H1 (cell line): ENCODE measurements at regions not wholly inside any gene's neighbourhood (a gene's known extent, or its start where the extent isn't known, plus 50 kb on each side); places are given as distances from the start of the nearest gene placed in this dataset.

Experiments used
- HDAC6 ChIP-seq: IDR thresholded peaks from one replicate; pipeline ENCODE4 v1.7.1; 2012; ENCODE audit warnings: low read depth, mild to moderate bottlenecking, inconsistent platforms, low read length, moderate library complexity
- KDM4A ChIP-seq: IDR thresholded peaks from one replicate; pipeline ENCODE4 v1.7.1; 2012; ENCODE audit warnings: low read depth, mild to moderate bottlenecking, moderate library complexity, low read length, inconsistent platforms; ENCODE audit not compliant: severe bottlenecking
- PHF8 ChIP-seq: fragments of 200-600 bp; sonication (generic); conservative IDR thresholded peaks from 2 replicates; pipeline ENCODE4 v1.7.1; 2012; ENCODE audit warnings: low read depth, mild to moderate bottlenecking, inconsistent platforms, low read length, moderate library complexity
- RAD21 ChIP-seq, 2 experiments: IDR thresholded peaks in 1 of 2; conservative IDR thresholded peaks in 1 of 2; 2 replicates each; pipeline ENCODE4 v1.6.1; 2011; ENCODE audit warnings: low read depth in 2 of 2, low read length in 2 of 2, improper control_type of control experiment in 1 of 2, inconsistent platforms in 1 of 2, mild to moderate bottlenecking in 1 of 2, moderate library complexity in 1 of 2
- RBBP5 ChIP-seq: IDR thresholded peaks from 2 replicates; pipeline ENCODE4 v1.7.1; 2012; ENCODE audit warnings: low read depth, mild to moderate bottlenecking, inconsistent platforms, low read length, moderate library complexity, borderline replicate concordance
- SIN3A ChIP-seq, 2 experiments: IDR thresholded peaks in 1 of 2; conservative IDR thresholded peaks in 1 of 2; 2 replicates each; pipeline ENCODE4 v1.6.1; 2011 to 2012; ENCODE audit warnings: low read length in 2 of 2, improper control_type of control experiment in 1 of 2, low read depth in 1 of 2, mild to moderate bottlenecking in 1 of 2
- TAF1 ChIP-seq: IDR thresholded peaks from 2 replicates; pipeline ENCODE4 v1.6.1; 2011; ENCODE audit warnings: mild to moderate bottlenecking, low read depth, low read length
- TEAD4 ChIP-seq: IDR thresholded peaks from 2 replicates; pipeline ENCODE4 v1.6.1; 2012; ENCODE audit warnings: low read depth, low read length, inconsistent platforms, mixed read lengths
- TF ChIP-seq, protein P1 (sequence below): fragments of 300-600 bp; sonication (generic); IDR thresholded peaks from 2 replicates; pipeline ENCODE4 v1.7.1; 2012; ENCODE audit warnings: low read length, moderate library complexity, mild to moderate bottlenecking, inconsistent platforms; ENCODE audit not compliant: insufficient replicate concordance
- TF ChIP-seq, protein P2 (sequence below): IDR thresholded peaks from 2 replicates; pipeline ENCODE4 v1.6.1; 2012; ENCODE audit warnings: low read length, inconsistent platforms

DNA sequence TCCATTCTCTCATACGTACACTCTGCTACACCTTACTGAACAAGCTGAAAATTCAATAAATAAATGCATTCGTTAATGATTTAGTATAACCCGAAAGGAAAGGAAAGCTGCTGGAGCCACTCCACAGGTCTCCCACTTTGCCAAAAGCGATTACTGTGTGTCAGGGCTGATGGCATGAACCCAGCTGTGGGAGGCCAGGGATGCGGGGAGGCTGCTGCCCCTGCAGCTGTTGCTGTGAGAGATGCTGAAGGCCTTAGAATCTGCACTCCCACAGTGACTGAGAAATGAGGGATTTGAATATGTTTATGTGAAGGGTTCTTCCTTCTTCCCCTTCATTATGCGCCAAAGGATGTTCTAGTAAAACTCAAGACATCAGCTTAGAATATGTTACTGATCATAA lies 58.7 kb upstream of the NBEA start (continued):
- TF ChIP-seq, protein P1, sequence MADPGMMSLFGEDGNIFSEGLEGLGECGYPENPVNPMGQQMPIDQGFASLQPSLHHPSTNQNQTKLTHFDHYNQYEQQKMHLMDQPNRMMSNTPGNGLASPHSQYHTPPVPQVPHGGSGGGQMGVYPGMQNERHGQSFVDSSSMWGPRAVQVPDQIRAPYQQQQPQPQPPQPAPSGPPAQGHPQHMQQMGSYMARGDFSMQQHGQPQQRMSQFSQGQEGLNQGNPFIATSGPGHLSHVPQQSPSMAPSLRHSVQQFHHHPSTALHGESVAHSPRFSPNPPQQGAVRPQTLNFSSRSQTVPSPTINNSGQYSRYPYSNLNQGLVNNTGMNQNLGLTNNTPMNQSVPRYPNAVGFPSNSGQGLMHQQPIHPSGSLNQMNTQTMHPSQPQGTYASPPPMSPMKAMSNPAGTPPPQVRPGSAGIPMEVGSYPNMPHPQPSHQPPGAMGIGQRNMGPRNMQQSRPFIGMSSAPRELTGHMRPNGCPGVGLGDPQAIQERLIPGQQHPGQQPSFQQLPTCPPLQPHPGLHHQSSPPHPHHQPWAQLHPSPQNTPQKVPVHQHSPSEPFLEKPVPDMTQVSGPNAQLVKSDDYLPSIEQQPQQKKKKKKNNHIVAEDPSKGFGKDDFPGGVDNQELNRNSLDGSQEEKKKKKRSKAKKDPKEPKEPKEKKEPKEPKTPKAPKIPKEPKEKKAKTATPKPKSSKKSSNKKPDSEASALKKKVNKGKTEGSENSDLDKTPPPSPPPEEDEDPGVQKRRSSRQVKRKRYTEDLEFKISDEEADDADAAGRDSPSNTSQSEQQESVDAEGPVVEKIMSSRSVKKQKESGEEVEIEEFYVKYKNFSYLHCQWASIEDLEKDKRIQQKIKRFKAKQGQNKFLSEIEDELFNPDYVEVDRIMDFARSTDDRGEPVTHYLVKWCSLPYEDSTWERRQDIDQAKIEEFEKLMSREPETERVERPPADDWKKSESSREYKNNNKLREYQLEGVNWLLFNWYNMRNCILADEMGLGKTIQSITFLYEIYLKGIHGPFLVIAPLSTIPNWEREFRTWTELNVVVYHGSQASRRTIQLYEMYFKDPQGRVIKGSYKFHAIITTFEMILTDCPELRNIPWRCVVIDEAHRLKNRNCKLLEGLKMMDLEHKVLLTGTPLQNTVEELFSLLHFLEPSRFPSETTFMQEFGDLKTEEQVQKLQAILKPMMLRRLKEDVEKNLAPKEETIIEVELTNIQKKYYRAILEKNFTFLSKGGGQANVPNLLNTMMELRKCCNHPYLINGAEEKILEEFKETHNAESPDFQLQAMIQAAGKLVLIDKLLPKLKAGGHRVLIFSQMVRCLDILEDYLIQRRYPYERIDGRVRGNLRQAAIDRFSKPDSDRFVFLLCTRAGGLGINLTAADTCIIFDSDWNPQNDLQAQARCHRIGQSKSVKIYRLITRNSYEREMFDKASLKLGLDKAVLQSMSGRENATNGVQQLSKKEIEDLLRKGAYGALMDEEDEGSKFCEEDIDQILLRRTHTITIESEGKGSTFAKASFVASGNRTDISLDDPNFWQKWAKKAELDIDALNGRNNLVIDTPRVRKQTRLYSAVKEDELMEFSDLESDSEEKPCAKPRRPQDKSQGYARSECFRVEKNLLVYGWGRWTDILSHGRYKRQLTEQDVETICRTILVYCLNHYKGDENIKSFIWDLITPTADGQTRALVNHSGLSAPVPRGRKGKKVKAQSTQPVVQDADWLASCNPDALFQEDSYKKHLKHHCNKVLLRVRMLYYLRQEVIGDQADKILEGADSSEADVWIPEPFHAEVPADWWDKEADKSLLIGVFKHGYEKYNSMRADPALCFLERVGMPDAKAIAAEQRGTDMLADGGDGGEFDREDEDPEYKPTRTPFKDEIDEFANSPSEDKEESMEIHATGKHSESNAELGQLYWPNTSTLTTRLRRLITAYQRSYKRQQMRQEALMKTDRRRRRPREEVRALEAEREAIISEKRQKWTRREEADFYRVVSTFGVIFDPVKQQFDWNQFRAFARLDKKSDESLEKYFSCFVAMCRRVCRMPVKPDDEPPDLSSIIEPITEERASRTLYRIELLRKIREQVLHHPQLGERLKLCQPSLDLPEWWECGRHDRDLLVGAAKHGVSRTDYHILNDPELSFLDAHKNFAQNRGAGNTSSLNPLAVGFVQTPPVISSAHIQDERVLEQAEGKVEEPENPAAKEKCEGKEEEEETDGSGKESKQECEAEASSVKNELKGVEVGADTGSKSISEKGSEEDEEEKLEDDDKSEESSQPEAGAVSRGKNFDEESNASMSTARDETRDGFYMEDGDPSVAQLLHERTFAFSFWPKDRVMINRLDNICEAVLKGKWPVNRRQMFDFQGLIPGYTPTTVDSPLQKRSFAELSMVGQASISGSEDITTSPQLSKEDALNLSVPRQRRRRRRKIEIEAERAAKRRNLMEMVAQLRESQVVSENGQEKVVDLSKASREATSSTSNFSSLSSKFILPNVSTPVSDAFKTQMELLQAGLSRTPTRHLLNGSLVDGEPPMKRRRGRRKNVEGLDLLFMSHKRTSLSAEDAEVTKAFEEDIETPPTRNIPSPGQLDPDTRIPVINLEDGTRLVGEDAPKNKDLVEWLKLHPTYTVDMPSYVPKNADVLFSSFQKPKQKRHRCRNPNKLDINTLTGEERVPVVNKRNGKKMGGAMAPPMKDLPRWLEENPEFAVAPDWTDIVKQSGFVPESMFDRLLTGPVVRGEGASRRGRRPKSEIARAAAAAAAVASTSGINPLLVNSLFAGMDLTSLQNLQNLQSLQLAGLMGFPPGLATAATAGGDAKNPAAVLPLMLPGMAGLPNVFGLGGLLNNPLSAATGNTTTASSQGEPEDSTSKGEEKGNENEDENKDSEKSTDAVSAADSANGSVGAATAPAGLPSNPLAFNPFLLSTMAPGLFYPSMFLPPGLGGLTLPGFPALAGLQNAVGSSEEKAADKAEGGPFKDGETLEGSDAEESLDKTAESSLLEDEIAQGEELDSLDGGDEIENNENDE: no peak
- no peak for TF ChIP-seq HDAC6
- no peak for TF ChIP-seq KDM4A
- no peak for TF ChIP-seq PHF8
- no peak for TF ChIP-seq TAF1
- TF ChIP-seq RBBP5: no peak
- no peak for TF ChIP-seq SIN3A (conservative IDR thresholded peaks at IDR 0.05 in 1 of 2, IDR thresholded peaks at IDR 0.05 in 1 of 2; ENCODE audit: low read depth in 1 of 2, low read length in 2 of 2)
- TF ChIP-seq RAD21 (IDR thresholded peaks at IDR 0.05 in 1 of 2, conservative IDR thresholded peaks at IDR 0.05 in 1 of 2; ENCODE audit: low read depth in 2 of 2, low read length in 2 of 2): no peak
- TF ChIP-seq, protein P2, sequence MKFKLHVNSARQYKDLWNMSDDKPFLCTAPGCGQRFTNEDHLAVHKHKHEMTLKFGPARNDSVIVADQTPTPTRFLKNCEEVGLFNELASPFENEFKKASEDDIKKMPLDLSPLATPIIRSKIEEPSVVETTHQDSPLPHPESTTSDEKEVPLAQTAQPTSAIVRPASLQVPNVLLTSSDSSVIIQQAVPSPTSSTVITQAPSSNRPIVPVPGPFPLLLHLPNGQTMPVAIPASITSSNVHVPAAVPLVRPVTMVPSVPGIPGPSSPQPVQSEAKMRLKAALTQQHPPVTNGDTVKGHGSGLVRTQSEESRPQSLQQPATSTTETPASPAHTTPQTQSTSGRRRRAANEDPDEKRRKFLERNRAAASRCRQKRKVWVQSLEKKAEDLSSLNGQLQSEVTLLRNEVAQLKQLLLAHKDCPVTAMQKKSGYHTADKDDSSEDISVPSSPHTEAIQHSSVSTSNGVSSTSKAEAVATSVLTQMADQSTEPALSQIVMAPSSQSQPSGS: no peak
- TF ChIP-seq TEAD4: no peak
